ENCODE measurements at regions not wholly inside any gene's neighbourhood (a gene's known extent, or its start where the extent isn't known, plus 50 kb on each side); places are given as distances from the start of the nearest gene placed in this dataset.

DNA sequence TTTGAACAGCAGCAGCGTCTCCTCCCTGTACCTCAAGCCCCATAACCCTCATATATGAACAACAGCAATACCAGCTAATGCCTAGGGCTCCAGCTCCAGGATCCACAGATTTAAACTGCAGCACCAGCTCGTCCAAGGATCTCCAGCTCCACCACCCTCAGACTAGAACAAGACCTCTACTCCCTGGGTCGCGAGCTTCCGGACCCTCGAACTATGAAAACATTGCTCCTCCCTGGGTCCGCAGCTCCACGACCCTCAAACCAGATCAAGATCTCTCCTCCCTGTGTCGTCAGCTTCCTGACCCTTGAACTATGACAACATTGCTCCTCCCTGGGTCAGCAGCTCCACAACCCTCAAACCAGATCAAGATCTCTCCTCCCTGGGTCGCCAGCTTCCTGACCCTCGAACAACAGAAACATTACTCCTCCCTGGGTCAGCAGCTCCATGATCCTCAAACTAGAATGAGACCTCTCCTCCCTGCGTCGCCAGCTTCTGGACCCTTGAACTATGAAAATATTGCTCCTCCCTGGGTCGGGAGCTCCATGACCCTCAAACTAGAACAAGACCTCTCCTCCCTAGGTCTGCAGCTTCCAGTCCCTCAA is 339.0 kb upstream of the SULF2 start (continued):
- no peak for TF ChIP-seq ZNF3 (CRISPR knock-in tag; IDR thresholded peaks at IDR 0.05)
- TF ChIP-seq NR2F2 (IDR thresholded peaks at IDR 0.05; ENCODE audit: borderline replicate concordance, low read depth): 0 out of 2 replicates have a peak, but pooled peaks have one; percentile 25
- TF ChIP-seq, protein P1, sequence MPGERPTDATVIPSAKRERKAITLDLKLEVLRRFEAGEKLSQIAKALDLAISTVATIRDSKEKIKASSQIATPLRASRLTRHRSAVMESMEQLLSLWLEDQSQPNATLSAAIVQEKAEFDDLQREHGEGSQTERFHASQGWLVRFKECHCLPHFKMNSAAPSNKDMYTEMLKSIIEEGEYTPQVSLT (CRISPR knock-in tag; IDR thresholded peaks at IDR 0.05; ENCODE audit: borderline replicate concordance, low read depth): no peak
- TF ChIP-seq ERF (CRISPR knock-in tag; IDR thresholded peaks at IDR 0.05): no peak
- no peak for TF ChIP-seq RBM22 (optimal IDR thresholded peaks at IDR 0.05; ENCODE audit: low read length)
- no peak for TF ChIP-seq GTF2F1 (IDR thresholded peaks at IDR 0.05; ENCODE audit: low read length)
- TF ChIP-seq ZNF7 (CRISPR knock-in tag; IDR thresholded peaks at IDR 0.05): no peak
- TF ChIP-seq, protein P2, sequence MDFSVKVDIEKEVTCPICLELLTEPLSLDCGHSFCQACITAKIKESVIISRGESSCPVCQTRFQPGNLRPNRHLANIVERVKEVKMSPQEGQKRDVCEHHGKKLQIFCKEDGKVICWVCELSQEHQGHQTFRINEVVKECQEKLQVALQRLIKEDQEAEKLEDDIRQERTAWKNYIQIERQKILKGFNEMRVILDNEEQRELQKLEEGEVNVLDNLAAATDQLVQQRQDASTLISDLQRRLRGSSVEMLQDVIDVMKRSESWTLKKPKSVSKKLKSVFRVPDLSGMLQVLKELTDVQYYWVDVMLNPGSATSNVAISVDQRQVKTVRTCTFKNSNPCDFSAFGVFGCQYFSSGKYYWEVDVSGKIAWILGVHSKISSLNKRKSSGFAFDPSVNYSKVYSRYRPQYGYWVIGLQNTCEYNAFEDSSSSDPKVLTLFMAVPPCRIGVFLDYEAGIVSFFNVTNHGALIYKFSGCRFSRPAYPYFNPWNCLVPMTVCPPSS (IDR thresholded peaks at IDR 0.05): no peak
- no peak for TF ChIP-seq ZSCAN30 (CRISPR knock-in tag; IDR thresholded peaks at IDR 0.05)
- TF ChIP-seq PCBP1 (IDR thresholded peaks at IDR 0.05; ENCODE audit: borderline replicate concordance, low read depth, low read length): no peak
- TF ChIP-seq ZNF549 (CRISPR knock-in tag; IDR thresholded peaks at IDR 0.05): no peak
- TF ChIP-seq HNRNPUL1 (IDR thresholded peaks at IDR 0.05; ENCODE audit: low read depth, low read length): no peak
- TF ChIP-seq, protein P3, sequence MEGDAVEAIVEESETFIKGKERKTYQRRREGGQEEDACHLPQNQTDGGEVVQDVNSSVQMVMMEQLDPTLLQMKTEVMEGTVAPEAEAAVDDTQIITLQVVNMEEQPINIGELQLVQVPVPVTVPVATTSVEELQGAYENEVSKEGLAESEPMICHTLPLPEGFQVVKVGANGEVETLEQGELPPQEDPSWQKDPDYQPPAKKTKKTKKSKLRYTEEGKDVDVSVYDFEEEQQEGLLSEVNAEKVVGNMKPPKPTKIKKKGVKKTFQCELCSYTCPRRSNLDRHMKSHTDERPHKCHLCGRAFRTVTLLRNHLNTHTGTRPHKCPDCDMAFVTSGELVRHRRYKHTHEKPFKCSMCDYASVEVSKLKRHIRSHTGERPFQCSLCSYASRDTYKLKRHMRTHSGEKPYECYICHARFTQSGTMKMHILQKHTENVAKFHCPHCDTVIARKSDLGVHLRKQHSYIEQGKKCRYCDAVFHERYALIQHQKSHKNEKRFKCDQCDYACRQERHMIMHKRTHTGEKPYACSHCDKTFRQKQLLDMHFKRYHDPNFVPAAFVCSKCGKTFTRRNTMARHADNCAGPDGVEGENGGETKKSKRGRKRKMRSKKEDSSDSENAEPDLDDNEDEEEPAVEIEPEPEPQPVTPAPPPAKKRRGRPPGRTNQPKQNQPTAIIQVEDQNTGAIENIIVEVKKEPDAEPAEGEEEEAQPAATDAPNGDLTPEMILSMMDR (CRISPR knock-in tag; IDR thresholded peaks at IDR 0.05): no peak
- TF ChIP-seq, protein P4, sequence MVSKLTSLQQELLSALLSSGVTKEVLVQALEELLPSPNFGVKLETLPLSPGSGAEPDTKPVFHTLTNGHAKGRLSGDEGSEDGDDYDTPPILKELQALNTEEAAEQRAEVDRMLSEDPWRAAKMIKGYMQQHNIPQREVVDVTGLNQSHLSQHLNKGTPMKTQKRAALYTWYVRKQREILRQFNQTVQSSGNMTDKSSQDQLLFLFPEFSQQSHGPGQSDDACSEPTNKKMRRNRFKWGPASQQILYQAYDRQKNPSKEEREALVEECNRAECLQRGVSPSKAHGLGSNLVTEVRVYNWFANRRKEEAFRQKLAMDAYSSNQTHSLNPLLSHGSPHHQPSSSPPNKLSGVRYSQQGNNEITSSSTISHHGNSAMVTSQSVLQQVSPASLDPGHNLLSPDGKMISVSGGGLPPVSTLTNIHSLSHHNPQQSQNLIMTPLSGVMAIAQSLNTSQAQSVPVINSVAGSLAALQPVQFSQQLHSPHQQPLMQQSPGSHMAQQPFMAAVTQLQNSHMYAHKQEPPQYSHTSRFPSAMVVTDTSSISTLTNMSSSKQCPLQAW (CRISPR knock-in tag; IDR thresholded peaks at IDR 0.05): no peak
- TF ChIP-seq JUN (CRISPR knock-in tag; IDR thresholded peaks at IDR 0.05): 0 out of 2 replicates have a peak, but pooled peaks have one; percentile 10
- TF ChIP-seq PCBP2 (optimal IDR thresholded peaks at IDR 0.05; ENCODE audit: low read depth, low read length, poor library complexity, severe bottlenecking): no peak
- TF ChIP-seq, protein P5, sequence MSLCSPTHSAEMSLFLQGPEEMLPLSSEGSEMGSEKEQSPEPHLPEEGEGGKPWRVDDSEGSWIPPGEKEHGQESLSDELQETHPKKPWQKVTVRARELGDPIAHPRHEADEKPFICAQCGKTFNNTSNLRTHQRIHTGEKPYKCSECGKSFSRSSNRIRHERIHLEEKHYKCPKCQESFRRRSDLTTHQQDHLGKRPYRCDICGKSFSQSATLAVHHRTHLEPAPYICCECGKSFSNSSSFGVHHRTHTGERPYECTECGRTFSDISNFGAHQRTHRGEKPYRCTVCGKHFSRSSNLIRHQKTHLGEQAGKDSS (CRISPR knock-in tag; IDR thresholded peaks at IDR 0.05; ENCODE audit: borderline replicate concordance, low read depth): peak; percentile 57; the same call in 1 of the 2 replicates
- no peak for TF ChIP-seq CBFB (CRISPR knock-in tag; IDR thresholded peaks at IDR 0.05)
- TF ChIP-seq REPIN1 (CRISPR knock-in tag; IDR thresholded peaks at IDR 0.05; ENCODE audit: borderline replicate concordance, low read depth): no peak
- no peak for TF ChIP-seq KLF16 (CRISPR knock-in tag; IDR thresholded peaks at IDR 0.05)
- TF ChIP-seq ZNF260 (CRISPR knock-in tag; IDR thresholded peaks at IDR 0.05; ENCODE audit: borderline replicate concordance, low read depth): no peak
